Activated naive CD8-positive, alpha-beta T cell treated with anti-CD3 and anti-CD28 coated beads, Interleukin-2, amount 10 ng/mL, durations not matched to agents 7 days and 5 days (primary cell): ENCODE measurements at regions not wholly inside any gene's neighbourhood (a gene's known extent, or its start where the extent isn't known, plus 50 kb on each side); places are given as distances from the start of the nearest gene placed in this dataset.
A peak's percentile ranks its signal among the peaks of the same experiment; 100 is the strongest.

Source experiments
- ATAC-seq: fragments of 150-1000 bp; cut with Tn5 transposase; one replicate; pipeline ENCODE4 v1.10.0; 2021; ENCODE audit warnings: low read depth, moderate library complexity
- POLR2A ChIA-PET: fragments of 350-600 bp; sonication (Branson Sonifier 250); formaldehyde crosslinking; loops from one replicate; lab custom pipeline; 2021; ENCODE audit warnings: antibody characterized with exemption; lab: Charles Lee
- DNase-seq: peaks from one replicate; pipeline ENCODE4 v3.0.0; 2021
- H3K27ac Mint-ChIP-seq: one replicate; pipeline ENCODE4 v1.8.0; 2022; ENCODE audit warnings: mild to moderate bottlenecking, mixed read lengths
- H3K27me3 Mint-ChIP-seq: one replicate; pipeline ENCODE4 v1.8.0; 2022; ENCODE audit warnings: mild to moderate bottlenecking, moderate library complexity, mixed read lengths
- H3K36me3 Mint-ChIP-seq: one replicate; pipeline ENCODE4 v1.8.0; 2021; ENCODE audit warnings: mild to moderate bottlenecking, mixed read lengths
- H3K4me1 Mint-ChIP-seq: one replicate; pipeline ENCODE4 v1.8.0; 2021; ENCODE audit warnings: mixed read lengths
- H3K4me3 Mint-ChIP-seq: one replicate; pipeline ENCODE4 v1.8.0; 2022; ENCODE audit warnings: mild to moderate bottlenecking, moderate library complexity, mixed read lengths
- H3K9me3 Mint-ChIP-seq: one replicate; pipeline ENCODE4 v1.8.0; 2021; ENCODE audit warnings: mixed read lengths

DNA sequence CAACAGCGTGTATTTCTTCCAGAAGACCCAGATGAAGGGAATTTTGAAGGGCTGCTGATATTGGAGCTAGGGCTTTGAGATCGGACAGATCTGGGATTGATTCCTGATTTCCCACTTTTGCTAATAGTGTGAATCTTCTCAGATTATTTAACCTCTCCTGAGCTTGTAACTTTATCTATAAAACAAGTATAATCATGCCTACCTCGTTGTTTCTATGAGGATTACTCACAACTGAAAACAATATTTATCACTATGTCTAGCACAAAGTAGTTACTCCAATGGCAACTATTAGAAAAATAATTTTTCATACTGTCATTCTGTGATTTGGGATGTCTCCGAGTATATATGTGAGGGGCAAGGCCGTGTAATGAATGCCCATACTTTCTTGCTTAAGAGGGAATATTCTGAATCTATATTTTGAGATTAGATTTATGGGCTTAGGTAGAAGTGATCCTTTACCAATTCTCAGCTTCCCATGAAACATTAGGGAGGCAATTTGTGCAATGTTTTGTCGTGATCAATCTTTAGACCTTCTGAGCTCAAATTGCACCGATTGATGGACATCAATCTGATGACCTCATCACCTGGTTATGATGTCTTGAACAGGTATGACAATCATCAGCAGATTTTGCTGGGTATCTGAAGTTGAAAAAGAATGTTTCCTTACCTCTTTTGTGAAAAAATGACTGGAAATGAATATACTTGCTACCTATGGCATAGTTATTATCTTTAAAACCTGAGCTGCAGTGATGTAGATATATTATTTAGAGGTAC lies 339.9 kb downstream of the KCNS3 start:
- no peaks in the 10 kb centered on the region for H3K9me3 Mint-ChIP-seq
- no peak overlapping the region for H3K27ac Mint-ChIP-seq
- POLR2A ChIA-PET, result no interaction called here
- no peaks in the 10 kb centered on the region for H3K4me1 Mint-ChIP-seq
- DNase-seq (no peak), ATAC-seq (no peak)
- H3K4me3 Mint-ChIP-seq, result no peak overlapping the region
- no peaks in the 10 kb centered on the region for H3K36me3 Mint-ChIP-seq
- H3K27me3 Mint-ChIP-seq, result no peaks in the 10 kb centered on the region

DNA sequence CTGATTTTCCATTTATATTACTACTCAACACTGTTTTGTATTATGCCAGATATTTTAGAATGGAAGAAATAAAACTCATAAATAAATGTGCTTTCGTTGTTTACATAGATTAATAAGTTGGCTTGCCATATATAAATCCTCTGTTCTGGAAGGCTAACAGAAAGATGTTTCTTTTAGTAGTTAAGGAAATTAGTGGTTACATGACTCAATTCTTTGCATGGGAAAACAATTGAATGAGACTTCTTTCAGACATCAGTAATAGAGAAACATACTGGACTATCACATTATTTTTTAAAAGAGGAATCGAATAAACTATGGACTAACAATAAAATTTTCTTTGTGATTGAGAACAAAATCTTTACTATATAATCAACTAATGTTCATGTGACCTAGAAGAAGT lies 336.5 kb downstream of the KCNS3 start:
- Mint-ChIP-seq H3K36me3 (no peaks in the 10 kb centered on the region), H3K27ac (no peak overlapping the region), H3K9me3 (no peaks in the 10 kb centered on the region), H3K4me3 (no peak overlapping the region), H3K4me1 (no peaks in the 10 kb centered on the region), H3K27me3 (no peaks in the 10 kb centered on the region)
- ATAC-seq, result no peak
- POLR2A ChIA-PET, result no interaction called here
- DNase-seq, result no peak

DNA sequence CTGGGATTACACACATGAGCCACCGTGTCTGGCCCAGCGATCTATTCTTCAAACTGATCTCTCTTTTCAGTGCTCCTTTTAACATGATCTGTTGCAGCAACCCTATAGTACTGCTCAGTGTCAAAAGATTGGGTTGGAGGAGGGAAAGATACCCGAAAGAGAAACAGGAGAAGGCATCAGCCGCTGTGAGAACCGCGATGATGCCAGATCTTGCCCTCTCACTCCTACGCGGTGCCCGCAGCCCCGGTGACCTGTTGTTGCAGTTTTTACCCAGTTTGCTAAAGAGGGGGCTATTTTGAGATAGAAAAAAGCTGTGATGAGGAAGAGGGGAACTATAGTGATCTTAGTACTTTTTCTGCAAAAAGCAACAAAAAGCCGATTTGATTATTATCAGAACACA lies 335.5 kb downstream of the KCNS3 start:
- Mint-ChIP-seq H3K9me3 (no peaks in the 10 kb centered on the region), H3K4me3 (no peak overlapping the region), H3K36me3 (no peaks in the 10 kb centered on the region), H3K4me1 (no peaks in the 10 kb centered on the region), H3K27me3 (no peaks in the 10 kb centered on the region), H3K27ac (no peak overlapping the region)
- ATAC-seq, result no peak
- no peak for DNase-seq
- POLR2A ChIA-PET, result no interaction called here

DNA sequence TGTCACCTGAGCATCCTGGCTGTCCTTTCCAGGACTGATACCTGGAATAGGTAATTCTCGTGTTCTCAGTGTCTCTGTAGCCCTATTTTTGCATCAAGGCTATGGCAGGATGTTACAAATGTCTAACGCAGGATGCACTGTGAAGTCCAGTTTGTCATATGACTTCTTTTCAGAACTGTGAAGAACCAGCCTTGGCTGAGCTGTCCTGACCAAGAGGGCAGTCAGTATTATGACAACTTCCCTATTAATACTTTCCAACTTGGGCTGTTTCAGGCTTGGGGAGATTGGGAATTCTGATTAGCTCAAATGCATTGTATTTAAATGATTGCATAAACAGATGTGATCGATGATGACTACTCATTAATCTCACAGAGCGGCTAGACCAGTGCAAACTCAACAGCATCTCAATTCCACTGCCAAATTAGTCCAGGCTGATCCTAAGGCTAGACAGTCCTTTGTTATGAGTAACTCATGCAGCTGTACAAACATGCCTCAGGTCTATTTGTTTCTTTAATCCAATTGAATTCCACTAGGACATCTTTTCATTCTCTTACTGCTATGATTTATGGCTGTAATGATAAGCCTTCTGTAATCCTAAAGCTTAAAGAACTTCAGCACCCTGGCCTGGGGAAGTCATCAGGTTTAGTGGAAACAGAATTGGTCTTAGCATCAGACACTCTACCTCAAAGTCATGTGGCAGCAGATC lies 331.6 kb downstream of the KCNS3 start:
- H3K27ac Mint-ChIP-seq, result no peak overlapping the region
- POLR2A ChIA-PET, result no interaction called here
- ATAC-seq, result no peak

DNA sequence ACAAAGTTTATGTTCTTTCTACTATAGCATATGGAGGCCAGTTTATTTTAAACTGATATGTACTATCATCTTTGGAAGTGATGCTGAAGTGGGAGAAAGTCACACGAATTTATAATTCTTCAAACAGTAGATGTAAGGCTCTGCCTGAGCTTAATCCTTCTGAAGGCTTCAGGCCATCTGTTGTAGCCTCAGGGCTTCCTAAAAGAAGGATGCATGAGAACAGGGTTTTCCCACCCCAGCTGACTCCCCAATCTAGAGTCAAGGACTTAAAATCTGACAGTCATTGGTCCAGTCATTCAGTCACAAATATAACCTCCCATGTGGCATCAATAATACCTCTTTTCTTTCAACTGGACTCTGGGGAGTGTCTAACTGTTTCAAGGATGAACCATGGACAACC lies 330.5 kb downstream of the KCNS3 start:
- POLR2A ChIA-PET, result no interaction called here
- no peak for ATAC-seq

More for the DNA sequence above, 331.6 kb downstream of the KCNS3 start:
- Mint-ChIP-seq H3K4me1 (no peaks in the 10 kb centered on the region), H3K9me3 (no peaks in the 10 kb centered on the region), H3K36me3 (no peaks in the 10 kb centered on the region), H3K27me3 (no peaks in the 10 kb centered on the region), H3K4me3 (no peak overlapping the region)
- DNase-seq, result no peak

DNA sequence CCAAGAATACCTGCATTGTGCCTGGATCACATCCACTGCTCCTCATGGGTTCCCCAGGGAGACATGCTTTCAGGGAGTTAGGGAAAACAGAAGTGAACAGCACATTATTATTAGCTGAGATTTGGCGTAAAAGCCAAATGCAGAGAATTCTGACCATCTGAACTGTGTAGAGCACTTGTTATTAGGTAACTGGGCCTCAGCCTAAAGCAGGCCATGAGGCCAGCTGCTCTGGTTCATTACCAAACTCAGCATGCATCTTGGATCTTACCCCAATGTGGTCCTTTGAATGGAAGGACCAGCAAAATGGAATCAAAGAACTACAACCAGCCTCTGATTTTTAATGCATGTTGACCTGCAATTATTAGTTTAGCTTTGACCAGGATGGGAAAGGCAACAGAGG lies 322.3 kb downstream of the KCNS3 start:
- H3K27ac Mint-ChIP-seq, result no peak overlapping the region
- H3K36me3 Mint-ChIP-seq, result no peaks in the 10 kb centered on the region
- ATAC-seq (no peak), DNase-seq (no peak)
- H3K9me3 Mint-ChIP-seq, result no peaks in the 10 kb centered on the region
- H3K4me1 Mint-ChIP-seq, result no peaks in the 10 kb centered on the region
- no peak overlapping the region for H3K4me3 Mint-ChIP-seq
- H3K27me3 Mint-ChIP-seq, result peaks cover 3% of the 10 kb centered on the region
- POLR2A ChIA-PET, result no interaction called here

More for the DNA sequence above, 330.5 kb downstream of the KCNS3 start:
- no peak for DNase-seq
- no peaks in the 10 kb centered on the region for H3K4me1 Mint-ChIP-seq
- no peak overlapping the region for H3K27ac Mint-ChIP-seq
- H3K27me3 Mint-ChIP-seq, result no peaks in the 10 kb centered on the region
- H3K9me3 Mint-ChIP-seq, result no peaks in the 10 kb centered on the region
- H3K36me3 Mint-ChIP-seq, result no peaks in the 10 kb centered on the region
- no peak overlapping the region for H3K4me3 Mint-ChIP-seq

DNA sequence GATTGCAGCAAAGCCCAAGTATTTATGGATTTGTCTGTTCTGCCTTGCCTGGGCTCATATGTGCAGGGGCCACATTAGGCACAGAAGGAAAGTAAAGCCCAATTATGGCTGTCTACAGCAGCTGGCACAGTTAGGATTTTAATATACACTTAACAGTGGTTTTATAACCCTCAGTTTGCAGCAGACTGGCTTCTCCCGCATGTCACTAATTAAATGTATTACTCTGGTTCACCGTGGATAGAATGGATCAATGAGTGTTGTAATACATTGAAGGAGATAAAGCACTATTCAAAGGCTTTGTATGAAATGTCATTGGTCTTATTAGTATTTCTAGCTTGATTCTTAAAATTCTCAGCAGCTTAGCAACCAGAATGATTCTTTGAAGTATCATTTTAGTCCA lies 320.2 kb downstream of the KCNS3 start:
- no peaks in the 10 kb centered on the region for H3K36me3 Mint-ChIP-seq
- H3K27ac Mint-ChIP-seq, result no peak overlapping the region
- no peak overlapping the region for H3K4me3 Mint-ChIP-seq
- POLR2A ChIA-PET, result no interaction called here
- no peaks in the 10 kb centered on the region for H3K4me1 Mint-ChIP-seq
- DNase-seq (no peak), ATAC-seq (no peak)
- H3K27me3 Mint-ChIP-seq, result peaks cover 3% of the 10 kb centered on the region
- no peaks in the 10 kb centered on the region for H3K9me3 Mint-ChIP-seq

DNA sequence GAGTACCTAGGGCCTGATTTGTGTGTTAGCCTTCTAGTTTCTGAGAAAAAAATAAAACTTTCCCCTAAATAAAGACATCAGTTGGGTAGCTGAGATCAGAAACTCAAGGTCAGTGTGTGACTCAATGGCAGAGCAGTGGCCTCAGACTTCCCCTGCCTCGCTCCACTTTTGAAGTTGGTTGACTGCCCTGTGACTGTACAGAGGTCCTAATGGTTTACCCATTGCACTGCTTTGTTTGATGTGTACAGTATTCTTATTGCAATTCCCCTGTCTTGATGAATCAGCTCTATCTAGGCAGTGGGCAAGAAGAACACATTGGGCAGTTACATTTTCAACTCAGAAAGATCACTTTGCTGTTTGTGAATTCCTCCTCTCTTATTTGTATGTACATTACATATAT lies 315.7 kb downstream of the KCNS3 start:
- ATAC-seq (no peak), DNase-seq (no peak)
- POLR2A ChIA-PET, result no interaction called here
- Mint-ChIP-seq H3K27me3 (peaks cover 6% of the 10 kb centered on the region), H3K27ac (no peak overlapping the region), H3K36me3 (no peaks in the 10 kb centered on the region), H3K4me1 (no peaks in the 10 kb centered on the region), H3K4me3 (no peak overlapping the region), H3K9me3 (no peaks in the 10 kb centered on the region)

DNA sequence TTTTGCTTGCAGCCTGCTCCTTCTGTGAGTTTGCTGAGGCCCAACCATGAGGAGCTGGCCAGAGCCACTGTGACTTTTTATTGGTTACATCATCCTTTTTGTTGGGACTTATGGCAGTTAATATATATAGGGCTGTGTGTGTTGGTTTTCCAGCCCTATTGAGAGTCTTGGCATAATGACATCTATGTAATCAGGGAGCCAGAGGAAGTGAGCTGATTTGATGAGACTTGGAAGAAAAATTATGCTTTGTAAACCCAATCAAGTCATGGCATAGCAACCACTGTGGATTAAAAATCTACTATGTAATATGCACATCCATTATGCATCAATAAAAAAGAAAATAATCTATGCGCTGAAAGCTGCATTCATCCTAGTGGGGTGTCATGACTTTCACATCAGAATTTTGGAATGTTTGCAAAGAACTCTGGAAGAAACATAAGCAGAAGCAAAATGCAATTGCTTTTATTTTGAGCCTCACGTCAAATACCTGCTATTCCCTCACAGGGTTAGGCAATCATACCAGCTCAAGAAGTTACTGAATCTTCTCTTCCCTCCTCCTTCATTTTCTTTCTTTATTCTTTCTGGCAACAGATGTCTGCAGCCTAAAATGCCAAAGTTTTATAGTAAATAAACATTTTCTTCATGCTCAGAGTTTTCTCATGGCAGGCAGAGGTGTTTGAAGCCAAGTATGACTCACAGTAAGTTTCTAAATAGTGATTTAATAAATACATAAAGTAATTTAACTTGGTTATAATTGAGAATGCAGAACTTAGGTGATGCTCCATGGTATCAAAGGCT lies 308.5 kb downstream of the KCNS3 start:
- DNase-seq (no peak), ATAC-seq (no peak)
- H3K36me3 Mint-ChIP-seq, result no peaks in the 10 kb centered on the region
- POLR2A ChIA-PET, result no interaction called here
- H3K27me3 Mint-ChIP-seq, result peaks cover 3% of the 10 kb centered on the region
- H3K9me3 Mint-ChIP-seq, result no peaks in the 10 kb centered on the region
- H3K4me3 Mint-ChIP-seq, result no peak overlapping the region
- H3K27ac Mint-ChIP-seq, result no peak overlapping the region
- H3K4me1 Mint-ChIP-seq, result no peaks in the 10 kb centered on the region

DNA sequence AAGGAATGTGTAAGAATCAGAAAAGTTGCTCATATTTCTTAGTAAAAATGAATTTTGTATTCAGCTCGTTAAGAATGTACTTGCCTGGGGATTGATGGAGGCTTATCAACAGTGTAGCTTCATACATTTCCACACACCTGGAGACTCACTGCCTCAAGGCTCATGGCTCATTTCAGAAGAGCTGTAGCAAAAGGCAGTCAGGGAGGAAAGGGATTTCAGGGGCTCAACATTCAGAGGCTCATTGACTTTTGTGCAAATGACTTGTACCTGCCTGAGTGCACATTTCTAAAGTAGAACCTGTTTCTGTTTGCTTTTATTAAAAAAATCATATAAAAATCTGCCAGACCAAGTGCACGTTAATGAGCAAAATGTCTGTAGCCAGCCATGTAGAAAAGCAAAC lies 304.4 kb downstream of the KCNS3 start:
- Mint-ChIP-seq H3K36me3 (no peaks in the 10 kb centered on the region), H3K4me3 (no peak overlapping the region), H3K4me1 (no peaks in the 10 kb centered on the region), H3K27ac (no peak overlapping the region), H3K9me3 (no peaks in the 10 kb centered on the region), H3K27me3 (peaks cover 2% of the 10 kb centered on the region)
- POLR2A ChIA-PET, result no interaction called here
- no peak for ATAC-seq
- no peak for DNase-seq

DNA sequence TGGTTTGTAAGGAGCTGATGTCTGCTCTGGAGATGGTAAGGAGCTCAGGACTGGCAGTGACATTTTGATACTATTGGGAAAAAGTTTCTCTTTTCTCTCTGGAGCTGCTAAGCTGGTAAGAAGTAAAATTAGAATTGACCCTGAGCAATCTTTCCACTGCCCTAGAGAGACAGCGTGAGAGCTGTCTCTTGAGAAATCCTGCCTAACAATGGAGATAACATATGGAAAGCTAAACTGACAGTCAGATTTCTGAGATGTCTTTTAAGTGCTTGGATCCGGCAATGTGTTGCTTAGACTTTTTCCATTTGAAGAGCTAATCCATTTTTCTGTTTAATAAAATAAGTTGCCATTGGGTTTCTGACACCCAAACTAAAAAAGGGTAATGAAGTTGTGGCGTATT lies 302.4 kb downstream of the KCNS3 start:
- H3K4me1 Mint-ChIP-seq, result no peaks in the 10 kb centered on the region
- ATAC-seq, result no peak
- no peak overlapping the region for H3K4me3 Mint-ChIP-seq
- DNase-seq, result no peak
- H3K27me3 Mint-ChIP-seq, result peaks cover 2% of the 10 kb centered on the region
- no peaks in the 10 kb centered on the region for H3K9me3 Mint-ChIP-seq
- POLR2A ChIA-PET, result no interaction called here
- no peaks in the 10 kb centered on the region for H3K36me3 Mint-ChIP-seq
- no peak overlapping the region for H3K27ac Mint-ChIP-seq

DNA sequence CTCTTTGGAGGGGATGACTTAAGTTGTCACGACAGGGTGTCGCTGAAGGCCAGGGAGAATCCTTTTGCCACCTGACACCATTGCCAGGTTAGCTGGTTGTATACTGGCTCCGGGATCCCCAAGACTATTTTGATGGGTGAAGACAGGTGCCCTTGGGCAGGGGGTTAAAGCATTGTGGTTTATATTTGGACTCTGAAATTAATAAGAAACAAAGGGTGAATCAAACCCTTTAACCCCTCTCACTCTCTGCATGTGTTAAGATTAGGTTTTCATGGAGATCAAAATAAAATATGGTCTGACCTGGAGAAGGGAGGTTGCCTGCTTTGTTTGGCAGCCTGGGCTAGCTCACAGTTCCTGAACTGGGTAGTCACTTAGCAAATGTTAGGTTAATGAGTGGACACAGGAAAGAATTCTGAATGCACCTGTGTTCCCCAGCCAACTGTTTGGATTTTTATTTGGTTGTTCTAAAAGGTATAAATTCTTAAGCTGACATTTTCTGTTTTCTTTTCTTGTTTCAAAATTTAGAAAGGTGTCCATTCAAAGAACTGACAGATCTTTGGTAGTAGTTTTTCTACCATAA lies 301.7 kb downstream of the KCNS3 start:
- H3K9me3 Mint-ChIP-seq, result no peaks in the 10 kb centered on the region
- H3K4me1 Mint-ChIP-seq, result no peaks in the 10 kb centered on the region
- no peak overlapping the region for H3K4me3 Mint-ChIP-seq
- H3K27me3 Mint-ChIP-seq, result peaks cover 2% of the 10 kb centered on the region
- POLR2A ChIA-PET, result no interaction called here
- no peak overlapping the region for H3K27ac Mint-ChIP-seq
- DNase-seq (no peak), ATAC-seq (no peak)
- H3K36me3 Mint-ChIP-seq, result no peaks in the 10 kb centered on the region

DNA sequence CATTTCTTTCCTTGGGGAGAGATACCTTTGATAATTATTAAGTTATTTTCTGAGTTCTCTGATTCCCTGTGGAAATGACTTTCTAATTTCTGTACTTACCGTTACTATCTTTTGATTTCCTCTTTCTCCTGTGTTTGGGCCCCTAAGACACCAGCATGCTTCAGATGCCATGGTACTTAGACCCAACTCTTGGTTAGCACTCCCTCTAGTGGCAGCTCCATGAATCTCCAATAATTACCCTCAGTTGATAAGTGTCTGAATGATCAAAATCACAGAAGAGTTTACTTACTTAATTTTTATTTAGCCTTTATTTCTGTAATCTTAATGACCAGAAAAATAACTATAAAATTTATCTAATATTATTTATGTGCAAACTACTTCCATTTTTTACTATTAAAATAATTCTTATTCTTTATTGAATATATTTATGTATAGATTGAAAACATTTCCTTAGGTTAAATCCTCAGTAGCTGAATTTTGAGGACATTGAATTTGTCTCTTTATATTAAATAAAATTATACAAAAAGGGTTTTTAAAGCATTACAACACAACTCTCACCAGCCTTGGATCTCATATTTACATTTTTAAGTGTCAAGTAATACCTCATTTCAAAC lies 300.4 kb downstream of the KCNS3 start:
- POLR2A ChIA-PET, result no interaction called here
- Mint-ChIP-seq H3K36me3 (no peaks in the 10 kb centered on the region), H3K27me3 (peaks cover 2% of the 10 kb centered on the region), H3K4me3 (no peak overlapping the region), H3K9me3 (no peaks in the 10 kb centered on the region), H3K27ac (no peak overlapping the region), H3K4me1 (no peaks in the 10 kb centered on the region)
- DNase-seq (no peak), ATAC-seq (peak; percentile 76)
